ENCODE measurements at regions not wholly inside any gene's neighbourhood (a gene's known extent, or its start where the extent isn't known, plus 50 kb on each side); places are given as distances from the start of the nearest gene placed in this dataset.
"Not testable (repeated sequence)": the region's sequence is repeated elsewhere in the genome, so short reads cannot be mapped to it uniquely, and the experiment has no call there.

DNA sequence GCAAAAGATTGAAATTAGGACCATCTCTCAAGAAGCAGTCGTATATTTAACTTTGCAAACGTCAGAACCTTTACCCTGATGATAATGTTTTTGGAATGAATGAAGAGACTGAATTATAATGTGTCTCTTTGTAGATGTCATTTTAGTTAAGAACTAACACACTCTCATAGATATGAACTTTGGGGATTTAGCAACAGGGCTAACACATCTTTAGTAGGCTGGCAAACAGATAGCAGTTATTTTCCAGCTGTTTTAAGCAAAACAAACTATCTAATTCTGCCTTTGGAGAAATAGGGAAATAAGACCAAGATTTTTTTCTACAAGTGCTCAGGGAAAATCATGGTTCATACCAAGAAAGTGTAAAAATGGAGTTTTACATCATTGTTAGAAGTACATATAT lies 469.7 kb downstream of the SPATA31D1 start:
- no peaks in the 10 kb centered on the region for H3K4me1 ChIP-seq (ENCODE audit: control insufficient read depth, insufficient read depth, low read length)

DNA sequence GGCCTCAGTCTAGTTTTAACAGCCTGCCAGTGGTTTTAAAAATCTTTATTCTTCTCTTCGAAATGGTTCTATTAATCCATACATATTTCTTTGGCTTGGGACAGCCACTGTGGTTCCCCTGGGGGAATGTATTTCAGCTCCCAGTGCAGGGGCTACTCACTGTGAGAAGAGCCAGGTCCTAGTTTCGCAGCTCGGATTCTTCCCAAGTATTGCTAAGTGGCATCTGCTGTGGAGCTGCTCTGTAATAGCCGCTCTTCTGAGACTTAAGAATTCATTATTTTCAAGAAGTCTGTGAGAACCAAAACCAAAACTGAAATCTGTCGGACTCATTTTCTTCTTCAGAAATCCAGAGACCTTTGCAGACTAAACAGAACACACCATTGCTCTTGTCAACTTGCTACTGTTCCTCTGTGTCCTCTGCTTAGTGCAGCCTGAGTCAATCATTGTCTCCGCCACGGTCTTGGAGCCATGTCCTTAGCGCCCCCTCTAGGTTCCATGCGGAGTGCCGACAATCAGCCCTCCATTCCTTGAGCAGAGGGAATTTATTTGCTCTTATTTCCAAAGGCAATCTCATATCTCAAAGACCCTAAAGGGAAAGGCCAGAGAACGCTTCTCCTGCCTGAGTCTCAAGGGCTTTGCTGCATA lies 478.2 kb downstream of the SPATA31D1 start:
- Histone ChIP-seq H3K9ac (ENCODE audit: low read length) (no peak overlapping the region), H3K36me3 (ENCODE audit: control insufficient read depth, insufficient read depth, low read length) (no peaks in the 10 kb centered on the region), H3K4me3 (ENCODE audit: low read length) (no peak overlapping the region), H3K27me3 (ENCODE audit: control insufficient read depth, insufficient read depth, low read length) (no peaks in the 10 kb centered on the region), H3K4me1 (ENCODE audit: control insufficient read depth, insufficient read depth, low read length) (no peaks in the 10 kb centered on the region), H3K27ac (ENCODE audit: low read depth, low read length) (no peak overlapping the region)

More for the DNA sequence above, 469.7 kb downstream of the SPATA31D1 start:
- Histone ChIP-seq H3K27ac (ENCODE audit: low read depth, low read length) (no peak overlapping the region), H3K9ac (ENCODE audit: low read length) (no peak overlapping the region), H3K27me3 (ENCODE audit: control insufficient read depth, insufficient read depth, low read length) (no peaks in the 10 kb centered on the region), H3K36me3 (ENCODE audit: control insufficient read depth, insufficient read depth, low read length) (no peaks in the 10 kb centered on the region), H3K4me3 (ENCODE audit: low read length) (no peak overlapping the region)

DNA sequence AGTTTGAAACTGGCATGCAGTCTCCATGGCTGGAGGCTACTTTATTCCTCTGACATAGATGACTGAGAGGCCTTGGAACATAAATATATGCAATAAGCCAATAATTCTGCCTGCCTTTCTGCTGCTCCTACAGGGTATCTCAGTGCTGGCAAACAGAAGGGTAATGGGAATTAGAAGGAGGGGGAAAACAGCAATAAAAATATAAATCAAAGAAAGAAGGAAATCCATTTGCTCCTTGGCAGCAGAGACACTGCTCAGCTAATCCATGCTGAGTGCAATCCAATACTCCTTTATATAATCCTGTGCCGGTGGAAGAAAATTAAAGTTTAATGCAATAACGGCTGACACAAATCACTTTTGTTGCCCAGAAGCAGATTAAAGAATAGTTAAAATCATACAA lies 478.9 kb downstream of the SPATA31D1 start:
- H3K27me3 ChIP-seq (ENCODE audit: control insufficient read depth, insufficient read depth, low read length): no peaks in the 10 kb centered on the region
- no peak overlapping the region for H3K4me3 ChIP-seq (ENCODE audit: low read length)
- H3K4me1 ChIP-seq (ENCODE audit: control insufficient read depth, insufficient read depth, low read length): no peaks in the 10 kb centered on the region
- no peaks in the 10 kb centered on the region for H3K36me3 ChIP-seq (ENCODE audit: control insufficient read depth, insufficient read depth, low read length)
- H3K27ac ChIP-seq (ENCODE audit: low read depth, low read length): no peak overlapping the region
- no peak overlapping the region for H3K9ac ChIP-seq (ENCODE audit: low read length)

DNA sequence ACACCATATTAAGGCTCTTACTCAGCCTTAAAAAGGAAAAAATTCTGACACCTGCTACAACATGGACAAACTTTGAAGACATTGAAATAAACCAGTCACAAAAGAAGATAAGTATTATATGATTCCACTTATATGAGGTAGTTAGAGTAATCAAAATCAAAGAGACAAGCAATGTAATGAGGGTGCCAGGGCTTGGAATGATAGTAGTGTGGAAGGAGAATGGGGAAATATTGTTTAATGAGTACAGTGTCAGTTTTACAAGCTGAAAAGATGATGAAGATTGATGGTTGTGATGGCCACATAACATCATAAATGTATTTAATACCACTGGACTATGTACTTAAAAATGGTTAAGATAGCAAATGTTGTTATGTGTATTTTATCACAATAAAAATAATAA lies 485.7 kb downstream of the SPATA31D1 start:
- no peaks in the 10 kb centered on the region for H3K4me1 ChIP-seq (ENCODE audit: control insufficient read depth, insufficient read depth, low read length)
- no peaks in the 10 kb centered on the region for H3K27me3 ChIP-seq (ENCODE audit: control insufficient read depth, insufficient read depth, low read length)
- no peak overlapping the region for H3K4me3 ChIP-seq (ENCODE audit: low read length)
- H3K27ac ChIP-seq (ENCODE audit: low read depth, low read length): no peak overlapping the region
- no peak overlapping the region for H3K9ac ChIP-seq (ENCODE audit: low read length)
- no peaks in the 10 kb centered on the region for H3K36me3 ChIP-seq (ENCODE audit: control insufficient read depth, insufficient read depth, low read length)

DNA sequence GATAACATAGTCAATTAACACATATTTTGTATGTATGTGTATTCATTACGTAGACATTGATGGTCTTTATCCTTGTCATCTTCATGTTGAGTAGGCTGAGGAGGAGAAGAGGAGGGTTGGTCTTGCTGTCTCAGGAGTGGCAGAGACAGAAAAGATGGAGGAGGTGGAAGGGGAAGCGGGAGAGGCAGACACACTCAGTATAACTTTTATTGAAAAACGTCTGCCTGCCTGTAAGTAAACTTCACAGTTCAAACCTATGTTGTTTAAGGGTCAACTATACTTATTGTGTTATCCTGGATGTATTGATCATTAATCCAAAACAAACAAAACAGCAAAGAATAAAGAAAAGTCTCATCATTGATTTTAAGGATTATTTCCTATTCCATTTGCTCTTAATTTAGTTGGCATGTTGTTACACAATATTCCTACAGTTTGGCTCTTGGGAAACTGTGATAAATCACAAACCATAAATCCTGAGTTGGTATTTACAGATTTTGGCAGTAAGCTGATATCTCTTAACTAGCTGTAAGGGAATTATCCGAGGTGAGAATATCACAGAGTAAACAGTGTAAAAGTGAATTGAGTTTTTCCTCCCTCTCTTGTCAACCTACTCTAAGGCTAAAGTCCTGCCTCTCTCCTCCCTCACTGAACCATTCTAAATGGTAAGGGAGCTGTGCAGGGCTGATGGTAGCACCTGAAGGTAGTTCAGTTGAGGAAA lies 487.2 kb downstream of the SPATA31D1 start:
- Histone ChIP-seq H3K27ac (ENCODE audit: low read depth, low read length) (no peak overlapping the region), H3K27me3 (ENCODE audit: control insufficient read depth, insufficient read depth, low read length) (no peaks in the 10 kb centered on the region), H3K36me3 (ENCODE audit: control insufficient read depth, insufficient read depth, low read length) (no peaks in the 10 kb centered on the region), H3K4me3 (ENCODE audit: low read length) (no peak overlapping the region), H3K4me1 (ENCODE audit: control insufficient read depth, insufficient read depth, low read length) (no peaks in the 10 kb centered on the region), H3K9ac (ENCODE audit: low read length) (no peak overlapping the region)

DNA sequence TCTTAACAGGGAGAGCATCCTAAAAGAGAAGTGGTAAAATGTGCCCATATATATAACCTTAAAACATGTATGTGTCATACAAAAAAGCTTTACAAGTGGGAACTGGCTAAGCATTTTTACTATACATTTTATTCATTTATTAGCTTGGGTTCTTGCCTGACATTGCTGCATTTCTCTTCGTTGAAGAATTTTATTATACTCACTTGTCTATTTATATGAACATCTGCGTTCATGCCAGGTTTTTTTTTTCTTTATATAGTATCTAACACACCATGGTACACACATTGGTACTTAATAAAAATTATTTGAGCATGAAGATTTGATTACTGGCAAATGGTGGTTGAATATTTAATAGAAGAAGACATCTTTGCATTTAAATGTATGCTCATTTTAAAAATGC lies 492.3 kb downstream of the SPATA31D1 start:
- Histone ChIP-seq H3K27ac (ENCODE audit: low read depth, low read length) (no peak overlapping the region), H3K4me3 (ENCODE audit: low read length) (no peak overlapping the region), H3K9ac (ENCODE audit: low read length) (no peak overlapping the region), H3K36me3 (ENCODE audit: control insufficient read depth, insufficient read depth, low read length) (no peaks in the 10 kb centered on the region), H3K4me1 (ENCODE audit: control insufficient read depth, insufficient read depth, low read length) (no peaks in the 10 kb centered on the region), H3K27me3 (ENCODE audit: control insufficient read depth, insufficient read depth, low read length) (no peaks in the 10 kb centered on the region)

DNA sequence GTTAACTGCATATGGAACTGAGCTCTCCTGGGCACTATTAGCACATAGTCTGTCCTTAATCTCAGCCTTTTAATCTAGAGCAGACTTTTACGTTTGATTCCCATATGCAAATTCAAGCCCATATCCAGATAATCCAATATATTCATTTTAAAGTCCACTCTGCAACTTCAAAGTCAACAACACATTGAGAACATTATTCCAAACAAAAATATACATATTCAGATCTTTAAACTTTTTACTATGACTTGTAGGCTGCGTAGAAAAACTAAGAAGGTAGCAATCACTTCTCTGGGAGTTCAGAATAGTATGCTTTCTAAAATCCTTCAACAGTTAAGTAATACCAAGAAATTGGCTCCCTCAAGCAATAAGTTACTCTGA lies 499.4 kb downstream of the SPATA31D1 start:
- H3K36me3 ChIP-seq (ENCODE audit: control insufficient read depth, insufficient read depth, low read length): no peaks in the 10 kb centered on the region
- no peaks in the 10 kb centered on the region for H3K4me1 ChIP-seq (ENCODE audit: control insufficient read depth, insufficient read depth, low read length)
- no peak overlapping the region for H3K4me3 ChIP-seq (ENCODE audit: low read length)
- H3K27ac ChIP-seq (ENCODE audit: low read depth, low read length): no peak overlapping the region
- no peak overlapping the region for H3K9ac ChIP-seq (ENCODE audit: low read length)
- H3K27me3 ChIP-seq (ENCODE audit: control insufficient read depth, insufficient read depth, low read length): no peaks in the 10 kb centered on the region

DNA sequence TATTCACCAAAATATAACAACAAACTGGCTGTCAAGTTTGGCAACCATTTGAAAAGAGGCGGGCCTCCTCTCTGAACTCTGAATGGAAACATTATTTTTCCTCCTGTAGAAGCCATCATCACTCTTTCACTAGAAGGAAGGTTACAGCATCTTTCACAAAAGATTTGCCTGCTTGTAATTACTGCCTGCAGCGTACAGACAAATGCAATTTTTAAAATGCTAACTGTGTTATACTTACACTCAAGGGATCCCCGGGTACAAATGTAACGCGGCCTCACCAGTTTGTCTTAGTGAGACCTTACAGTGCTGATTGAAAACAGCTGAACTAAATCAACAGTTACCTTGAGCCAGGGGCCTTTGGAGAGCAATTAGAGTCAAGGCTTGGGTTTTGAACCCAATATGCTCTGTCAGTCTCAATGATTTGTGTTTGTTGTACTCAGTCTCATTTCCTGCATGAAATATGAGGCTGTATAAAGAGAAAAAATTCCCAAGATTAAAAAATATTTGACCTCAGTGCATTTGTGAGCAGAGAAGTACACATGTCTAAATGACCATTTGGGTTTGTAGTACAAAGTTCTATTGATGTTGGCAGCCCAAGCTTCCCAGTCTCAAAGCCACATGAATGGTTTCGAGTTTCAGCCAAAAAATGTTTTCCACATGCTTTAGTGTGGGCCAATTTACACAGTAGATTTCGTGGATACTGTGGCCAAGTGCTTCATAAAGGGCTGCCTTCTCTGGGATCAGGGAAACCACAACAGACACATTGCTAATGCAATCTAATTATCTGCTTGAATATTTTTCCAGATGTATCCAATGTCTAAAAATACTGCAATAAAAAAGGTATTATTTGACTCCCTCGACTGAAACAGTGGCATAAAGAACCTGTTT lies 500.0 kb downstream of the SPATA31D1 start:
- no peaks in the 10 kb centered on the region for H3K27me3 ChIP-seq (ENCODE audit: control insufficient read depth, insufficient read depth, low read length)
- no peaks in the 10 kb centered on the region for H3K4me1 ChIP-seq (ENCODE audit: control insufficient read depth, insufficient read depth, low read length)
- no peak overlapping the region for H3K4me3 ChIP-seq (ENCODE audit: low read length)
- H3K27ac ChIP-seq (ENCODE audit: low read depth, low read length): no peak overlapping the region
- no peak overlapping the region for H3K9ac ChIP-seq (ENCODE audit: low read length)
- no peaks in the 10 kb centered on the region for H3K36me3 ChIP-seq (ENCODE audit: control insufficient read depth, insufficient read depth, low read length)

DNA sequence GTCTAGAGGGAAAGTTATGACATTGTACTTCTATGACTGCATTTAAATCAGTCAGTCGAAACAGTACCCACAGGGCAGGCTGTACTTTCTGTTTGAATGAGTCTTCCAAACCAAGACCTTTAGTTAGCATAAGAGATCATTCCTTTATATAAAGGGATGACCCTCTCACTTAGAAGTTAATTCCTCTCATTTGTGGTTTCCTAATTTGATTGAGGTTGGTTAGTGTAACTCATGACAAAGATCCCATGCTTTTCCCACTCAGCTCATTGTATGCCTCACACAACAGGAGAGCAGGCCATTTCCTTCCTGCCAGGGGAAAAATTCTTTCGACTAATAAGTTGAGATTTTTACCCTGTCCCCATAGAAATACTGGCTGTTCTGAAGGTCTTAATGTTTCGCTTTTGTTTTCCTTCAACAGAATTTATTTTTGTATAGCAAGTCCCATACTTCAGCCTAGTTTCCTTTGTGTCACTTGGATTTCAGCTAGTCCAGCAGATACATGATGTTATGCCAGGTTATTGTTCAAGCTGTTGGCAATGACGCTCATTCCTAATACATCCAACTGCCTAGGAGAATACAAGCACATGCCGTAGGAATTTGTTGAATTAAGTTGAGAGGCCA lies 500.7 kb downstream of the SPATA31D1 start:
- no peak overlapping the region for H3K4me3 ChIP-seq (ENCODE audit: low read length)
- H3K27me3 ChIP-seq (ENCODE audit: control insufficient read depth, insufficient read depth, low read length): no peaks in the 10 kb centered on the region
- no peak overlapping the region for H3K9ac ChIP-seq (ENCODE audit: low read length)
- no peaks in the 10 kb centered on the region for H3K36me3 ChIP-seq (ENCODE audit: control insufficient read depth, insufficient read depth, low read length)
- H3K4me1 ChIP-seq (ENCODE audit: control insufficient read depth, insufficient read depth, low read length): no peaks in the 10 kb centered on the region
- no peak overlapping the region for H3K27ac ChIP-seq (ENCODE audit: low read depth, low read length)

DNA sequence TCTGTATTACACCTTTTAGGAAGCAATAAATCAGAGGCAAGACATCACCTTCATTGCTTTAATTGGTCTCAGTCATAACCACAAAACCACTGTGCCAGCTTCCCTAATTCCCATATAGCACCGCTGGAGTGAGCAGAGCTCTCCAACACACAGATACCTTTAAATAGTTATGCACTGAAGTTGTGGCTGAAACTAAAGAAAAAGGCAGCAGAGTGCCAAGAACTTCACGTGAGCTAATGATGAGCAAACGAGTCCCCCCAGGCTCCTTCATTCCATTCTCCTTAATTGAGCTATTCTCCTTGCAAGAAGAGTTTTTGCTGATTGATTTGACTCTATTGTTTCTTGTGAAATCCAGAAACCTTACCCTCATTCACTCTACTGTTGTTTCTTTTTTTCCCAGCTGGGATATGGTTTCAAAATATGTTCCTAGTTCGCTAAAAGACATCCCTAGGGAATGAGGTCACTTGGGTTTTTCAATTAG lies 501.5 kb downstream of the SPATA31D1 start:
- Histone ChIP-seq H3K4me1 (ENCODE audit: control insufficient read depth, insufficient read depth, low read length) (no peaks in the 10 kb centered on the region), H3K27ac (ENCODE audit: low read depth, low read length) (no peak overlapping the region), H3K9ac (ENCODE audit: low read length) (no peak overlapping the region), H3K4me3 (ENCODE audit: low read length) (no peak overlapping the region), H3K36me3 (ENCODE audit: control insufficient read depth, insufficient read depth, low read length) (no peaks in the 10 kb centered on the region), H3K27me3 (ENCODE audit: control insufficient read depth, insufficient read depth, low read length) (no peaks in the 10 kb centered on the region)

DNA sequence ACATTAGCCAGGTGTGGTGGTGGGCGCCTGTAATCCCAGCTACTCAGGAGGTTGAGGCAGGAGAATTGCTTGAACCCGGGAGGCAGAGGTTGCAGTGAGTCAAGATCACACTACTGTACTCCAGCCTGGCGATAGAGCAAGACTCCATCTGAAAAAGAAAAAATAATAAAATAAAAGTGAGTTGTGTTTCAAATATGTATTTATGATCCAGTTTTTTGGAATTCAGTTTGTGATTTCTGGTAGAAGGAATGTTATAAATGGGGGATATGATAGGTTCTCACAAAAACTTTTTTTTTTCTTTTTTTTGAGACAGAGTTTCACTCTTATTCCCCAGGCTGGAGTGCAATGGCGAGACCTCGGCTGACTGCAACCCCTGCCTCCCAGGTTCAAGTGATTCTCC lies 502.2 kb downstream of the SPATA31D1 start:
- not testable (repeated sequence) for H3K9ac ChIP-seq (ENCODE audit: low read length); H3K4me1 ChIP-seq (ENCODE audit: control insufficient read depth, insufficient read depth, low read length); H3K27ac ChIP-seq (ENCODE audit: low read depth, low read length); H3K27me3 ChIP-seq (ENCODE audit: control insufficient read depth, insufficient read depth, low read length); H3K4me3 ChIP-seq (ENCODE audit: low read length); H3K36me3 ChIP-seq (ENCODE audit: control insufficient read depth, insufficient read depth, low read length)

DNA sequence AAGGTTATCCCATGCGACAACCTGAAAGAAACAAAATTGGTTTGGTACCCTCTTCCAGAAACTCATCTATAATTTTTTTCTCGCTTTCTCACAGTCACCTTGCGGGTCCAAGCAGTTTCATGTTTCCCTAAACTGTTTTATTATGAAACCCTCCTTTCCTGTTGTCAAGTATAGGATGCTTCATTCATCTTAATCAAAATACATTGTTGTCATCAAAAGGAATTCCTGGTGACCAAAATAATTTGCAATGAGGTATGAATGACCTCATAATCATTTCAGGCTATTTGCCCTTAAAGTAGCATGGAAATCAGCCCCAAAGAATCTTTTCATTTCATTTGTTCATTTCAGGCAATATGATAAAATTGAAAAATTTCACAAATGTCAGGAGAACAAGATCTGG lies 503.0 kb downstream of the SPATA31D1 start:
- no peaks in the 10 kb centered on the region for H3K4me1 ChIP-seq (ENCODE audit: control insufficient read depth, insufficient read depth, low read length)
- H3K9ac ChIP-seq (ENCODE audit: low read length): no peak overlapping the region
- H3K27me3 ChIP-seq (ENCODE audit: control insufficient read depth, insufficient read depth, low read length): no peaks in the 10 kb centered on the region
- H3K27ac ChIP-seq (ENCODE audit: low read depth, low read length): no peak overlapping the region
- H3K36me3 ChIP-seq (ENCODE audit: control insufficient read depth, insufficient read depth, low read length): no peaks in the 10 kb centered on the region
- no peak overlapping the region for H3K4me3 ChIP-seq (ENCODE audit: low read length)

All from rectal smooth muscle tissue (tissue), 1 donor.